ENCODE measurements at regions not wholly inside any gene's neighbourhood (a gene's known extent, or its start where the extent isn't known, plus 50 kb on each side); places are given as distances from the start of the nearest gene placed in this dataset.

GRCh38 chrX:5536261-5536660 lies 692.4 kb downstream of the NLGN4X start:
- Histone ChIP-seq H3K36me3 (ENCODE audit: control insufficient read depth, insufficient read depth, low read length) (no peaks in the 10 kb centered on the region), H2BK120ac (ENCODE audit: low read depth, low read length) (no peak overlapping the region), H3K14ac (replicated peaks; ENCODE audit: low read depth, low read length) (no peak overlapping the region), H2BK20ac (ENCODE audit: low read depth, low read length) (no peak overlapping the region), H3K9me1 (ENCODE audit: insufficient read depth, low read length) (no peaks in the 10 kb centered on the region), H3K4me2 (ENCODE audit: low read depth, low read length) (no peak overlapping the region), H4K5ac (ENCODE audit: low read depth, low read length) (no peak overlapping the region), H3K4me3 (ENCODE audit: insufficient read depth, low read depth, low read length) (no peak overlapping the region), H2AFZ (replicated peaks; ENCODE audit: low read length, poor library complexity) (no peak overlapping the region), H3K9me3 (ENCODE audit: control insufficient read depth, insufficient read depth, low read length) (peaks cover 13% of the 10 kb centered on the region), H2AK9ac (replicated peaks; ENCODE audit: low read depth, low read length, poor library complexity) (no peak overlapping the region), H3K79me1 (ENCODE audit: low read depth in 1 of 2, low read length in 2 of 2) (no peaks in the 10 kb centered on the region), H3K56ac (ENCODE audit: extremely low read depth, insufficient read depth, low read length) (no peak overlapping the region), H4K91ac (ENCODE audit: insufficient read depth, low read depth, low read length) (no peak overlapping the region), H4K20me1 (ENCODE audit: insufficient read depth, low read length) (no peaks in the 10 kb centered on the region), H3K27ac (ENCODE audit: insufficient read depth, low read length) (no peak overlapping the region), H3K9ac (ENCODE audit: low read depth, low read length) (no peak overlapping the region), H3K4ac (ENCODE audit: low read depth, low read length) (no peak overlapping the region), H4K8ac (ENCODE audit: low read depth in 2 of 2, low read length in 2 of 2) (no peak overlapping the region), H3K23ac (ENCODE audit: low read depth, low read length) (no peak overlapping the region), H3K4me1 (ENCODE audit: control insufficient read depth, insufficient read depth, low read length) (no peaks in the 10 kb centered on the region), H3K27me3 (ENCODE audit: control insufficient read depth, insufficient read depth, low read length) (no peaks in the 10 kb centered on the region), H3K18ac (ENCODE audit: low read depth, low read length) (no peak overlapping the region), H2AK5ac (ENCODE audit: low read depth, low read length) (no peak overlapping the region), H2BK15ac (ENCODE audit: low read depth, low read length) (no peak overlapping the region), H2BK5ac (ENCODE audit: low read depth, low read length, poor library complexity, severe bottlenecking) (no peak overlapping the region)
- intact Hi-C loops (cut with micrococcal nuclease) (no loop called here), dilution Hi-C loops (cut with HindIII; ENCODE audit: low sequenced_read_pairs, unreplicated experiment) (no loop called here), in situ Hi-C loops (cut with MboI; ENCODE audit: low sequenced_read_pairs) (no loop called here)
- no TSS peak for BruUV-seq (replicated peaks)
- no peak for ATAC-seq (ENCODE audit: low read depth)
- WGBS, 2 experiments (ENCODE audit: extremely low coverage in 2 of 2, insufficient read length in 1 of 2) = no CpG with 5 or more reads among the region's 3 CpGs
- TF ChIP-seq MAFK (IDR thresholded peaks at IDR 0.05; ENCODE audit: low read depth, low read length) (no peak), RAD21 (IDR thresholded peaks at IDR 0.05; ENCODE audit: low read length) (no peak), CTCF (conservative IDR thresholded peaks at IDR 0.05; ENCODE audit: low read depth, low read length) (no peak), RCOR1 (IDR thresholded peaks at IDR 0.05; ENCODE audit: insufficient replicate concordance, low read length) (no peak), CEBPB (IDR thresholded peaks at IDR 0.05; ENCODE audit: low read depth, low read length) (no peak), BHLHE40 (IDR thresholded peaks at IDR 0.05; ENCODE audit: low read depth, low read length) (no peak), FOS (IDR thresholded peaks at IDR 0.05; ENCODE audit: low read depth, low read length) (no peak), POLR2A (IDR thresholded peaks at IDR 0.05; ENCODE audit: low read depth, low read length) (no peak), SMC3 (IDR thresholded peaks at IDR 0.05; ENCODE audit: low read depth, low read length) (no peak), MXI1 (IDR thresholded peaks at IDR 0.05; ENCODE audit: borderline replicate concordance, low read depth, low read length) (no peak), CHD1 (IDR thresholded peaks at IDR 0.05; ENCODE audit: low read depth, low read length) (no peak), RFX5 (IDR thresholded peaks at IDR 0.05; ENCODE audit: low read depth, low read length) (no peak), MAZ (IDR thresholded peaks at IDR 0.05; ENCODE audit: borderline replicate concordance, low read depth, low read length) (no peak), NFE2L2 (IDR thresholded peaks at IDR 0.05; ENCODE audit: low read depth, low read length) (no peak), ELK1 (IDR thresholded peaks at IDR 0.05; ENCODE audit: borderline replicate concordance, low read depth, low read length) (no peak)
- TF ChIP-seq, protein P1, sequence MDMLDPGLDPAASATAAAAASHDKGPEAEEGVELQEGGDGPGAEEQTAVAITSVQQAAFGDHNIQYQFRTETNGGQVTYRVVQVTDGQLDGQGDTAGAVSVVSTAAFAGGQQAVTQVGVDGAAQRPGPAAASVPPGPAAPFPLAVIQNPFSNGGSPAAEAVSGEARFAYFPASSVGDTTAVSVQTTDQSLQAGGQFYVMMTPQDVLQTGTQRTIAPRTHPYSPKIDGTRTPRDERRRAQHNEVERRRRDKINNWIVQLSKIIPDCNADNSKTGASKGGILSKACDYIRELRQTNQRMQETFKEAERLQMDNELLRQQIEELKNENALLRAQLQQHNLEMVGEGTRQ (IDR thresholded peaks at IDR 0.05; ENCODE audit: low read depth, low read length) = no peak
- ChIA-PET CTCF (no interaction called here), POLR2A (ENCODE audit: unreplicated experiment) (no interaction called here)
- no peak for DNase-seq

Data from IMR-90 (cell line).